Colonic mucosa (tissue), 4 donors: ENCODE measurements at regions not wholly inside any gene's neighbourhood (a gene's known extent, or its start where the extent isn't known, plus 50 kb on each side); places are given as distances from the start of the nearest gene placed in this dataset.

Experiments used
- DNase-seq: peaks from one replicate; pipeline ENCODE4 v3.0.0-alpha.2; 2020
- H3K27ac ChIP-seq: fragments of 200-600 bp; one replicate; pipeline ENCODE4 v1.8.0; 2021
- H3K27me3 ChIP-seq: fragments of 200-600 bp; one replicate; pipeline ENCODE4 v1.8.0; 2021
- H3K36me3 ChIP-seq: fragments of 200-600 bp; one replicate; pipeline ENCODE4 v1.8.0; 2021
- H3K4me1 ChIP-seq: fragments of 200-600 bp; one replicate; pipeline ENCODE4 v1.8.0; 2021; ENCODE audit warnings: mild to moderate bottlenecking
- H3K4me3 ChIP-seq: fragments of 200-600 bp; one replicate; pipeline ENCODE4 v1.8.0; 2021
- H3K9ac ChIP-seq, 2 donors: one replicate each; pipeline ENCODE4 v1.7.0; 2013; ENCODE audit warnings: control low read depth in 2 of 2, low read depth in 2 of 2, low read length in 2 of 2
- H3K9me3 ChIP-seq: fragments of 200-600 bp; one replicate; pipeline ENCODE4 v1.8.0; 2021
- CTCF ChIP-seq: fragments of 200-600 bp; IDR thresholded peaks from one replicate; pipeline ENCODE4 v1.8.0; 2022; ENCODE audit warnings: antibody characterized with exemption, mild to moderate bottlenecking
- intact Hi-C: fragments of 100-400 bp; cut with DNase I; formaldehyde crosslinking; loops from one replicate; pipeline ENCODE4 v1.14.1; 2022
- donor health status: healthy.
- donor health status: DM: no; HTN: no; CAD: no.
- donor health status: DM: no; HTN: no; CAD: no.

- intact Hi-C loops: no loop called here
- peaks cover 12% of the 10 kb centered on the region for H3K27me3 ChIP-seq
- H3K4me1 ChIP-seq: no peaks in the 10 kb centered on the region
- no peak overlapping the region for H3K9ac ChIP-seq
- no peak for TF ChIP-seq CTCF
- H3K4me3 ChIP-seq: no peak overlapping the region
- no peak for DNase-seq
- no peaks in the 10 kb centered on the region for H3K9me3 ChIP-seq
- H3K27ac ChIP-seq: no peak overlapping the region
- no peaks in the 10 kb centered on the region for H3K36me3 ChIP-seq
These were observed 57.1 kb upstream of the NKX1-1 start for GRCh38 chr4:1463088-1463926.

- no peaks in the 10 kb centered on the region for H3K9me3 ChIP-seq
- TF ChIP-seq CTCF: no peak
- H3K4me1 ChIP-seq: no peaks in the 10 kb centered on the region
- no peak overlapping the region for H3K4me3 ChIP-seq
- no peak overlapping the region for H3K9ac ChIP-seq
- intact Hi-C loops: no loop called here
- no peak overlapping the region for H3K27ac ChIP-seq
- H3K27me3 ChIP-seq: peaks cover 12% of the 10 kb centered on the region
- no peaks in the 10 kb centered on the region for H3K36me3 ChIP-seq
- no peak for DNase-seq
These were observed 56.5 kb upstream of the NKX1-1 start for GRCh38 chr4:1462768-1463075.

- no peak for TF ChIP-seq CTCF
- Histone ChIP-seq H3K27ac (no peak overlapping the region), H3K36me3 (no peaks in the 10 kb centered on the region), H3K9me3 (no peaks in the 10 kb centered on the region), H3K4me3 (no peak overlapping the region), H3K27me3 (peaks cover 12% of the 10 kb centered on the region), H3K4me1 (no peaks in the 10 kb centered on the region), H3K9ac (no peak overlapping the region)
- intact Hi-C loops: no loop called here
- DNase-seq: no peak
These were observed 55.9 kb upstream of the NKX1-1 start for GRCh38 chr4:1462009-1462767.

- H3K9ac ChIP-seq: no peak overlapping the region
- H3K4me3 ChIP-seq: no peak overlapping the region
- no peak for TF ChIP-seq CTCF
- DNase-seq: no peak
- no peaks in the 10 kb centered on the region for H3K36me3 ChIP-seq
- intact Hi-C loops: no loop called here
- H3K27ac ChIP-seq: no peak overlapping the region
- H3K4me1 ChIP-seq: no peaks in the 10 kb centered on the region
- peaks cover 12% of the 10 kb centered on the region for H3K27me3 ChIP-seq
- H3K9me3 ChIP-seq: no peaks in the 10 kb centered on the region
These were observed 55.0 kb upstream of the NKX1-1 start for GRCh38 chr4:1460967-1461868.

GRCh38 chr4:1459722-1460511 is 53.7 kb upstream of the NKX1-1 start:
- no peaks in the 10 kb centered on the region for H3K4me1 ChIP-seq
- no peak for TF ChIP-seq CTCF
- H3K27me3 ChIP-seq: peaks cover 12% of the 10 kb centered on the region
- H3K4me3 ChIP-seq: no peak overlapping the region
- H3K9ac ChIP-seq: no peak overlapping the region
- no peak overlapping the region for H3K27ac ChIP-seq
- no peak for DNase-seq
- no peaks in the 10 kb centered on the region for H3K9me3 ChIP-seq
- intact Hi-C loops: no loop called here
- no peaks in the 10 kb centered on the region for H3K36me3 ChIP-seq
